A549 (cell line): ENCODE measurements at regions not wholly inside any gene's neighbourhood (a gene's known extent, or its start where the extent isn't known, plus 50 kb on each side); places are given as distances from the start of the nearest gene placed in this dataset.

Experiments used
- CTCF ChIP-seq: fragments of >200 bp; sonication (Bioruptor Twin); formaldehyde crosslinking; IDR thresholded peaks from 3 replicates; pipeline ENCODE4 v1.5.1; 2016
- EHMT2 ChIP-seq: fragments of 200-600 bp; sonication (generic); IDR thresholded peaks from 2 replicates; pipeline ENCODE4 v1.6.1; 2016; ENCODE audit warnings: antibody characterized with exemption, low read depth, mild to moderate bottlenecking, moderate library complexity
- ELK1 ChIP-seq: fragments of 150-350 bp; IDR thresholded peaks from 2 replicates; pipeline ENCODE4 v1.6.1; 2014; ENCODE audit warnings: low read depth, mild to moderate bottlenecking, low read length
- ESRRA ChIP-seq: fragments of 150-350 bp; IDR thresholded peaks from 2 replicates; pipeline ENCODE4 v1.6.1; 2014; ENCODE audit warnings: mild to moderate bottlenecking, low read length, borderline replicate concordance
- HEYL ChIP-seq: fragments of 250-450 bp; sonication (Bioruptor Pico); IDR thresholded peaks from 2 replicates; pipeline ENCODE4 v1.8.0; 2021; ENCODE audit warnings: mild to moderate bottlenecking, moderate library complexity
- HMGXB4 ChIP-seq: fragments of 250-450 bp; sonication (Bioruptor Pico); IDR thresholded peaks from 2 replicates; pipeline ENCODE4 v1.5.0; 2021; ENCODE audit warnings: mild to moderate bottlenecking, moderate library complexity, borderline replicate concordance
- KDM1A ChIP-seq: fragments of 200-600 bp; sonication (generic); IDR thresholded peaks from 2 replicates; pipeline ENCODE4 v1.6.1; 2016; ENCODE audit warnings: low read depth, mild to moderate bottlenecking
- MAZ ChIP-seq: fragments of 150-350 bp; IDR thresholded peaks from 2 replicates; pipeline ENCODE4 v1.6.1; 2014; ENCODE audit warnings: antibody characterized with exemption, low read depth, low read length, borderline replicate concordance
- MYC ChIP-seq: IDR thresholded peaks from 2 replicates; pipeline ENCODE4 v1.6.1; 2012; ENCODE audit warnings: mild to moderate bottlenecking, inconsistent platforms, low read length, improper control_type of control experiment, borderline replicate concordance
- POLR2A ChIP-seq: IDR thresholded peaks from 2 replicates; pipeline ENCODE4 v1.6.1; 2012; ENCODE audit warnings: mild to moderate bottlenecking, low read length
- RCOR1 ChIP-seq: fragments of 150-350 bp; IDR thresholded peaks from 2 replicates; pipeline ENCODE4 v1.6.1; 2014; ENCODE audit warnings: antibody characterized with exemption, low read length, low read depth
- REST ChIP-seq: fragments of 200-600 bp; sonication (generic); IDR thresholded peaks from 2 replicates; pipeline ENCODE4 v1.6.1; 2016; ENCODE audit warnings: antibody characterized with exemption, mild to moderate bottlenecking, moderate library complexity

- no peak for TF ChIP-seq EHMT2
- TF ChIP-seq REST: no peak
- no peak for TF ChIP-seq MAZ
- TF ChIP-seq HEYL: no peak
- TF ChIP-seq POLR2A: no peak
- TF ChIP-seq CTCF: no peak
- no peak for TF ChIP-seq KDM1A
- TF ChIP-seq MYC: no peak
- TF ChIP-seq ESRRA: no peak
- TF ChIP-seq RCOR1: no peak
- no peak for TF ChIP-seq ELK1
- no peak for TF ChIP-seq HMGXB4 (CRISPR knock-in tag)
These were observed 514.5 kb downstream of the TBC1D22A start for GRCh38 chr22:47276991-47277390.
